HL-60 (cell line): ENCODE measurements at regions not wholly inside any gene's neighbourhood (a gene's known extent, or its start where the extent isn't known, plus 50 kb on each side); places are given as distances from the start of the nearest gene placed in this dataset.

Experiments
- DNase-seq, 2 experiments: peaks; one replicate each; pipeline ENCODE4 v3.0.0-alpha.2; 2010 to 2020; ENCODE audit warnings: low read depth in 1 of 2, low spot score in 1 of 2
- H3K27ac ChIP-seq: fragments of 250-450 bp; sonication (Bioruptor Pico); replicated peaks from 2 replicates; pipeline ENCODE4 v1.5.1; 2020; ENCODE audit warnings: mild to moderate bottlenecking, moderate library complexity
- H3K27me3 ChIP-seq: fragments of 250-450 bp; sonication (Bioruptor Pico); 2 replicates; pipeline ENCODE4 v1.5.1; 2021; ENCODE audit warnings: mild to moderate bottlenecking, moderate library complexity; ENCODE audit not compliant: insufficient read depth, poor library complexity, severe bottlenecking
- H3K4me3 ChIP-seq: replicated peaks from 2 replicates; pipeline ENCODE4 v1.5.1; 2011; ENCODE audit warnings: mild to moderate bottlenecking, control low read depth, low read length; ENCODE audit not compliant: insufficient read depth
- CTCF ChIP-seq: IDR thresholded peaks from one replicate; pipeline ENCODE4 v1.5.1; 2011; ENCODE audit warnings: low read length, control low read depth, inconsistent platforms; ENCODE audit not compliant: insufficient read depth
- GABPA ChIP-seq: IDR thresholded peaks from 2 replicates; pipeline ENCODE4 v1.6.1; 2012; ENCODE audit warnings: low read depth
- POLR2AphosphoS5 ChIP-seq: IDR thresholded peaks from 2 replicates; pipeline ENCODE4 v1.6.1; 2012; ENCODE audit warnings: low read depth
- REST ChIP-seq: IDR thresholded peaks from 2 replicates; pipeline ENCODE4 v1.6.1; 2012; ENCODE audit warnings: low read depth; ENCODE audit not compliant: insufficient replicate concordance
- SPI1 ChIP-seq: IDR thresholded peaks from 2 replicates; pipeline ENCODE4 v1.6.1; 2012; ENCODE audit warnings: low read depth, mild to moderate bottlenecking, borderline replicate concordance

GRCh38 chr9:106438928-106439327 lies 424.0 kb upstream of the ZNF462 start:
- no peak for DNase-seq
- H3K27ac ChIP-seq, result no peak overlapping the region
- no peak overlapping the region for H3K4me3 ChIP-seq
- TF ChIP-seq SPI1 (no peak), CTCF (no peak), GABPA (no peak), REST (no peak), POLR2AphosphoS5 (no peak)
- H3K27me3 ChIP-seq, result no peaks in the 10 kb centered on the region

- Histone ChIP-seq H3K27ac (no peak overlapping the region), H3K27me3 (no peaks in the 10 kb centered on the region), H3K4me3 (no peak overlapping the region)
- no peak for TF ChIP-seq POLR2AphosphoS5
- no peak for TF ChIP-seq REST
- no peak for TF ChIP-seq GABPA
- no peak for TF ChIP-seq CTCF
- no peak for TF ChIP-seq SPI1
- DNase-seq, result no peak
Observed at GRCh38 chr9:106441283-106441682, 421.7 kb upstream of the ZNF462 start.

- Histone ChIP-seq H3K27ac (no peak overlapping the region), H3K27me3 (no peaks in the 10 kb centered on the region), H3K4me3 (no peak overlapping the region)
- no peak for DNase-seq
- TF ChIP-seq GABPA, result no peak
- no peak for TF ChIP-seq POLR2AphosphoS5
- no peak for TF ChIP-seq REST
- no peak for TF ChIP-seq SPI1
- no peak for TF ChIP-seq CTCF
Observed at GRCh38 chr9:106443520-106443919, 419.4 kb upstream of the ZNF462 start.
